Body of pancreas (tissue), 4 donors: ENCODE measurements at regions not wholly inside any gene's neighbourhood (a gene's known extent, or its start where the extent isn't known, plus 50 kb on each side); places are given as distances from the start of the nearest gene placed in this dataset.

Experiments used
- ATAC-seq: fragments of 150-250 bp; one replicate; pipeline ENCODE4 v1.9.1; 2016
- DNase-seq, 4 donors: peaks; one replicate each; pipeline ENCODE4 v3.0.0-alpha.2; 2019
- H3K27ac ChIP-seq, 4 donors: fragments of 200-600 bp; sonication (generic); 1 replicate in 3 of 4; 2 replicates in 1 of 4; pipeline versions ENCODE4 v1.5.1 to v1.6.1; 2016 to 2019; ENCODE audit warnings: mild to moderate bottlenecking in 1 of 4, mixed read lengths in 1 of 4, moderate library complexity in 1 of 4
- H3K27me3 ChIP-seq, 2 donors: fragments of 200-600 bp; sonication (generic); one replicate each; pipeline ENCODE4 v1.6.0; 2016; ENCODE audit warnings: mild to moderate bottlenecking in 1 of 2
- H3K36me3 ChIP-seq, 2 donors: fragments of 200-600 bp; sonication (generic); replicated peaks in 1 of 2; 2 replicates each; pipeline ENCODE4 v1.5.1; 2016; ENCODE audit warnings: low read depth in 2 of 2; ENCODE audit not compliant: insufficient read depth in 1 of 2
- H3K4me1 ChIP-seq: fragments of 200-600 bp; sonication (generic); one replicate; pipeline ENCODE4 v1.6.0; 2016
- H3K4me3 ChIP-seq, 2 donors: fragments of 200-600 bp; sonication (generic); 1 replicate in 1 of 2; 2 replicates in 1 of 2; pipeline ENCODE4 v1.5.1; 2016 to 2019
- H3K9me3 ChIP-seq, 3 donors: fragments of 200-600 bp; sonication (generic); 1 replicate in 2 of 3; 2 replicates in 1 of 3; pipeline ENCODE4 v1.5.1; 2016
- CTCF ChIP-seq, 7 experiments: fragments of 450-650 bp in 4 of 7; fragments of 200-600 bp in 3 of 7; sonication (generic) in 3 of 7; IDR thresholded peaks; one replicate each; pipeline ENCODE4 v1.5.1; 2016 to 2019; ENCODE audit warnings: antibody characterized with exemption in 7 of 7
- POLR2A ChIP-seq, 3 donors: fragments of 450-650 bp; IDR thresholded peaks; one replicate each; pipeline ENCODE4 v1.6.1; 2016; ENCODE audit warnings: antibody characterized with exemption in 3 of 3, mild to moderate bottlenecking in 2 of 3
- WGBS, 2 donors: methylation state at CpG; one replicate each; pipeline ENCODE4 v1.1.5; 2017; 5-methylcytosine and 5-hydroxymethylcytosine counted together
- intact Hi-C: fragments of 100-400 bp; cut with DNase I; formaldehyde crosslinking; loops from one replicate; pipeline ENCODE4 v1.15.1; 2023

GRCh38 chr2:226656367-226656766 is 143.3 kb downstream of the IRS1 start:
- Histone ChIP-seq H3K9me3 (no peaks in the 10 kb centered on the region), H3K27ac (peak overlapping the region in 1 of 4 donors; percentile 37), H3K27me3 (no peaks in the 10 kb centered on the region), H3K36me3 (no peaks in the 10 kb centered on the region), H3K4me3 (no peak overlapping the region), H3K4me1 (peaks cover 20% of the 10 kb centered on the region)
- 21 to 24% methylated on average over 4 of the region's 4 CpGs for WGBS, 2 donors
- intact Hi-C loops: no loop called here
- ATAC-seq (no peak), DNase-seq (no peak)
- no peak for TF ChIP-seq CTCF (IDR thresholded peaks at IDR 0.05)
- no peak for TF ChIP-seq POLR2A (IDR thresholded peaks at IDR 0.05)

DNA sequence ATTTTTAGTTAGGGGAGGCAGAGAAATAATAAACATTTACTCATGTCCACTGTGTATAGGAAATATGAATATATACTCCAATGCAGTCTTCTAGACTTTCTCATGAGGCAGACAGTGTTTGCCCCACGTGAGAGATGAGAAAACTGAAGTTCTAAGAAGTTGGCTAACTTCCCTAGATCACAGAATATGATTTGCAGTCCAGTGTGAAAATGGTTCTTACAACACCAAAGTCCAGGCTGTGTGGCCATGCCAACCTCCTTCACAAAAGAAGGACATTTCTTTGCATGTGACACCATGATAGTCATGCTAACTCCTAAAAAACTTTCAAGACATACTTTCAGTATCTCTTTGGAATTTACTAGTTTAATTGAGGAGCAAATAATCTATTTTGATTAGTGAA is 143.7 kb downstream of the IRS1 start:
- intact Hi-C loops: no loop called here
- H3K4me1 ChIP-seq: peaks cover 20% of the 10 kb centered on the region
- H3K4me3 ChIP-seq: no peak overlapping the region
- H3K27ac ChIP-seq: peak overlapping the region in 1 of 4 donors; percentile 37
- no peaks in the 10 kb centered on the region for H3K27me3 ChIP-seq
- no peak for ATAC-seq
- no peak for TF ChIP-seq CTCF (IDR thresholded peaks at IDR 0.05)
- TF ChIP-seq POLR2A (IDR thresholded peaks at IDR 0.05): no peak
- H3K9me3 ChIP-seq: no peaks in the 10 kb centered on the region
- H3K36me3 ChIP-seq: no peaks in the 10 kb centered on the region
- WGBS, 2 donors: 13 to 21% methylated on average over 1 of the region's 1 CpG
- DNase-seq: no peak

DNA sequence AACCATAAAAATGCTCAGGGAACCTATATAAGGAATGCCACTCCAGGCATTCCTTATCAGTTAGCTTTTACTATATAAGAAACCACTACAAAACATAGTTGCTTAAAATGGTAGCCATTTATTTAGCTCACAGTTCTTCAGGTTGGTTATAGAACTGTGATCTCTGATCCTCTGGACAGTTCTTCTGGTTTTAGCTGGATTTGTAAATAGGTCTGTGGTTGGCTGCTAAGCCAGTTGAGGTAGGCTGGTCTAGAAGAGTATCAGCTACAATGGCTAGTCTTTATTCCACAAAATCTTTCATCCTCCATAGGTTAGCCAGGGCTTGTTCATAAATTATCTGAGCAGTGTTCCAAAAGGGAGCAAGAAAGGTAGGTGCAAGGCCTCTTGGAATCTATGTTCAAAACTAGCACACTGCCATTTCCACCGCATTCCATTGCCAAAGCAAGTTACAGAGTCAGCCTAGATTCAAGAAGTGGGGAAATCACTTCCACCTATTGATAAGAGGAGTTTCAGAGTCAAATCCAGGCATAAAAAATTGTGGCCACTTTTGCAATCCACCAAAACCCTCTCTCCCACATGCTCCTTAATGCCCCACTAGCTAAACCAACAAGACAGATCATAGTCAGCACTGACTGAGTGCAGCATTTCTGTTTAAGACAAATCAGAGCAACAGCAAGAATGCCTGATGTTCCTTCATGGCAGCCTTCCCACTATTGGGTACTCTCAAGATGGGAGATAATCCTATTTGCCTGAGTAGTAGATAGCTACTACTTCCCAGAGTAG is 146.4 kb downstream of the IRS1 start:
- Histone ChIP-seq H3K9me3 (no peaks in the 10 kb centered on the region), H3K4me1 (peaks cover 33% of the 10 kb centered on the region), H3K27ac (peak overlapping the region in 1 of 4 donors; percentile 31), H3K4me3 (no peak overlapping the region), H3K27me3 (no peaks in the 10 kb centered on the region), H3K36me3 (no peaks in the 10 kb centered on the region)
- ATAC-seq (no peak), DNase-seq (no peak)
- WGBS, 2 donors: 93 to 96% methylated on average over 1 of the region's 1 CpG
- intact Hi-C loops: no loop called here
- TF ChIP-seq POLR2A (IDR thresholded peaks at IDR 0.05) (no peak), CTCF (IDR thresholded peaks at IDR 0.05) (no peak)

DNA sequence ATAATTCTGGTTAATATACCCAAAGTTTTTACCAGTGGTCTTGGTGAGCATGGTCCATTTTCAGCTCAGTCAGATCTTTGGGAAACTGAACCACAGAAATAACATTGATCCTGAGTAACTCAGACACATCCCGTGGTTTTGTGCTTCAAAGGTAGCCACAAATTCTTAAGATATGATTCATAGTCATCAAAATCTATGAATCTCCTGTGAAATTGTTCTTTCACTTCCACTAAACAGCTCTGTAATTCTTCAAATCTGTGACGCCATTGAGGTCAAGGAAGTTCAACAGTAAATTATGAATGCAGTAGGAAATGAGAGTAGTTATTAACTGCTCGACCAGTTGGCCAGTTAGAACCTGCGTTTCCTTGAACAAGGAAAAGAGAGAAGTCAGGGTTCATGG is 147.3 kb downstream of the IRS1 start:
- H3K4me1 ChIP-seq: peaks cover 29% of the 10 kb centered on the region
- H3K27ac ChIP-seq: peak overlapping the region in 1 of 4 donors; percentile 31
- H3K9me3 ChIP-seq: no peaks in the 10 kb centered on the region
- no peak overlapping the region for H3K4me3 ChIP-seq
- no peaks in the 10 kb centered on the region for H3K36me3 ChIP-seq
- intact Hi-C loops: no loop called here
- DNase-seq (no peak), ATAC-seq (peak; percentile 58)
- WGBS, 2 donors: 36 to 48% methylated on average over 4 of the region's 4 CpGs
- H3K27me3 ChIP-seq: no peaks in the 10 kb centered on the region
- TF ChIP-seq CTCF (IDR thresholded peaks at IDR 0.05) (no peak), POLR2A (IDR thresholded peaks at IDR 0.05) (no peak)
